ENCODE measurements at regions not wholly inside any gene's neighbourhood (a gene's known extent, or its start where the extent isn't known, plus 50 kb on each side); places are given as distances from the start of the nearest gene placed in this dataset.

GRCh38 chrX:13252726-13253125 lies 67.1 kb downstream of the ATXN3L start:
- ATAC-seq (ENCODE audit: low read depth), result no peak
- DNase-seq, result no peak
- POLR2A ChIA-PET, result no interaction called here
- no peaks in the 10 kb centered on the region for H3K27me3 Mint-ChIP-seq
- H3K36me3 Mint-ChIP-seq, result peaks cover 6% of the 10 kb centered on the region
- H3K27ac Mint-ChIP-seq, result no peak overlapping the region
- peaks cover 2% of the 10 kb centered on the region for H3K9me3 Mint-ChIP-seq
- H3K4me3 Mint-ChIP-seq, result no peak overlapping the region
- H3K4me1 Mint-ChIP-seq, result peaks cover 25% of the 10 kb centered on the region

- H3K27ac Mint-ChIP-seq, result no peak overlapping the region
- DNase-seq, result no peak
- ATAC-seq (ENCODE audit: low read depth), result no peak
- H3K4me1 Mint-ChIP-seq, result peaks cover 17% of the 10 kb centered on the region
- H3K27me3 Mint-ChIP-seq, result no peaks in the 10 kb centered on the region
- H3K9me3 Mint-ChIP-seq, result peaks cover 6% of the 10 kb centered on the region
- H3K36me3 Mint-ChIP-seq, result peaks cover 4% of the 10 kb centered on the region
- POLR2A ChIA-PET, result no interaction called here
- H3K4me3 Mint-ChIP-seq, result no peak overlapping the region
Measured at GRCh38 chrX:13250826-13251580, 68.8 kb downstream of the ATXN3L start.

- Mint-ChIP-seq H3K27me3 (no peaks in the 10 kb centered on the region), H3K27ac (no peak overlapping the region), H3K9me3 (peaks cover 10% of the 10 kb centered on the region), H3K36me3 (peaks cover 2% of the 10 kb centered on the region), H3K4me1 (peaks cover 5% of the 10 kb centered on the region), H3K4me3 (no peak overlapping the region)
- no peak for DNase-seq
- POLR2A ChIA-PET, result no interaction called here
- no peak for ATAC-seq (ENCODE audit: low read depth)
Measured at GRCh38 chrX:13248867-13249486, 70.9 kb downstream of the ATXN3L start.

GRCh38 chrX:13239272-13239671 lies 80.6 kb downstream of the ATXN3L start:
- no peak for ATAC-seq (ENCODE audit: low read depth)
- no peak for DNase-seq
- H3K4me3 Mint-ChIP-seq, result no peak overlapping the region
- no peaks in the 10 kb centered on the region for H3K9me3 Mint-ChIP-seq
- H3K4me1 Mint-ChIP-seq, result no peaks in the 10 kb centered on the region
- POLR2A ChIA-PET, result no interaction called here
- no peak overlapping the region for H3K27ac Mint-ChIP-seq
- H3K27me3 Mint-ChIP-seq, result no peaks in the 10 kb centered on the region
- H3K36me3 Mint-ChIP-seq, result no peaks in the 10 kb centered on the region

GRCh38 chrX:13235930-13236329 lies 83.9 kb downstream of the ATXN3L start:
- H3K27ac Mint-ChIP-seq, result no peak overlapping the region
- no peak for ATAC-seq (ENCODE audit: low read depth)
- DNase-seq, result no peak
- POLR2A ChIA-PET, result no interaction called here
- H3K36me3 Mint-ChIP-seq, result no peaks in the 10 kb centered on the region
- H3K4me1 Mint-ChIP-seq, result no peaks in the 10 kb centered on the region
- no peaks in the 10 kb centered on the region for H3K9me3 Mint-ChIP-seq
- no peak overlapping the region for H3K4me3 Mint-ChIP-seq
- H3K27me3 Mint-ChIP-seq, result no peaks in the 10 kb centered on the region

- H3K27ac Mint-ChIP-seq, result no peak overlapping the region
- POLR2A ChIA-PET, result no interaction called here
- H3K9me3 Mint-ChIP-seq, result no peaks in the 10 kb centered on the region
- no peaks in the 10 kb centered on the region for H3K4me1 Mint-ChIP-seq
- no peak overlapping the region for H3K4me3 Mint-ChIP-seq
- DNase-seq (no peak), ATAC-seq (ENCODE audit: low read depth) (no peak)
- H3K27me3 Mint-ChIP-seq, result no peaks in the 10 kb centered on the region
- no peaks in the 10 kb centered on the region for H3K36me3 Mint-ChIP-seq
Measured at GRCh38 chrX:13232484-13232883, 87.4 kb downstream of the ATXN3L start.

GRCh38 chrX:13226214-13226613 lies 93.6 kb downstream of the ATXN3L start:
- POLR2A ChIA-PET, result no interaction called here
- no peak for ATAC-seq (ENCODE audit: low read depth)
- no peak overlapping the region for H3K4me3 Mint-ChIP-seq
- H3K27ac Mint-ChIP-seq, result no peak overlapping the region
- H3K27me3 Mint-ChIP-seq, result no peaks in the 10 kb centered on the region
- no peak for DNase-seq
- H3K9me3 Mint-ChIP-seq, result peaks cover 5% of the 10 kb centered on the region
- no peaks in the 10 kb centered on the region for H3K4me1 Mint-ChIP-seq
- no peaks in the 10 kb centered on the region for H3K36me3 Mint-ChIP-seq

GRCh38 chrX:13223868-13224567 lies 95.8 kb downstream of the ATXN3L start:
- no peak for ATAC-seq (ENCODE audit: low read depth)
- Mint-ChIP-seq H3K36me3 (no peaks in the 10 kb centered on the region), H3K4me1 (no peaks in the 10 kb centered on the region), H3K27me3 (no peaks in the 10 kb centered on the region), H3K9me3 (peaks cover 5% of the 10 kb centered on the region), H3K4me3 (no peak overlapping the region), H3K27ac (no peak overlapping the region)
- DNase-seq, result no peak
- POLR2A ChIA-PET, result no interaction called here

- no peaks in the 10 kb centered on the region for H3K4me1 Mint-ChIP-seq
- DNase-seq, result no peak
- H3K27ac Mint-ChIP-seq, result no peak overlapping the region
- H3K9me3 Mint-ChIP-seq, result peaks cover 2% of the 10 kb centered on the region
- H3K36me3 Mint-ChIP-seq, result no peaks in the 10 kb centered on the region
- no peak for ATAC-seq (ENCODE audit: low read depth)
- H3K4me3 Mint-ChIP-seq, result no peak overlapping the region
- H3K27me3 Mint-ChIP-seq, result no peaks in the 10 kb centered on the region
- POLR2A ChIA-PET, result no interaction called here
Measured at GRCh38 chrX:13220916-13221315, 98.9 kb downstream of the ATXN3L start.

GRCh38 chrX:13219991-13220764 lies 99.7 kb downstream of the ATXN3L start:
- Mint-ChIP-seq H3K9me3 (peaks cover 2% of the 10 kb centered on the region), H3K36me3 (no peaks in the 10 kb centered on the region), H3K4me3 (no peak overlapping the region), H3K27ac (no peak overlapping the region), H3K27me3 (no peaks in the 10 kb centered on the region), H3K4me1 (no peaks in the 10 kb centered on the region)
- no peak for DNase-seq
- POLR2A ChIA-PET, result no interaction called here
- no peak for ATAC-seq (ENCODE audit: low read depth)

GRCh38 chrX:13218758-13219157 lies 101.1 kb downstream of the ATXN3L start:
- ATAC-seq (ENCODE audit: low read depth) (no peak), DNase-seq (no peak)
- Mint-ChIP-seq H3K36me3 (no peaks in the 10 kb centered on the region), H3K4me1 (no peaks in the 10 kb centered on the region), H3K9me3 (no peaks in the 10 kb centered on the region), H3K27me3 (no peaks in the 10 kb centered on the region), H3K4me3 (no peak overlapping the region), H3K27ac (no peak overlapping the region)
- POLR2A ChIA-PET, result no interaction called here

- H3K27me3 Mint-ChIP-seq, result no peaks in the 10 kb centered on the region
- no peaks in the 10 kb centered on the region for H3K9me3 Mint-ChIP-seq
- H3K27ac Mint-ChIP-seq, result no peak overlapping the region
- ATAC-seq (ENCODE audit: low read depth), result no peak
- H3K4me3 Mint-ChIP-seq, result no peak overlapping the region
- H3K36me3 Mint-ChIP-seq, result no peaks in the 10 kb centered on the region
- H3K4me1 Mint-ChIP-seq, result peaks cover 2% of the 10 kb centered on the region
- POLR2A ChIA-PET, result no interaction called here
- no peak for DNase-seq
Measured at GRCh38 chrX:13216139-13216538, 103.7 kb downstream of the ATXN3L start.

GRCh38 chrX:13215729-13216128 lies 104.1 kb downstream of the ATXN3L start:
- Mint-ChIP-seq H3K27ac (no peak overlapping the region), H3K27me3 (no peaks in the 10 kb centered on the region), H3K4me3 (no peak overlapping the region), H3K36me3 (no peaks in the 10 kb centered on the region), H3K9me3 (no peaks in the 10 kb centered on the region), H3K4me1 (peaks cover 2% of the 10 kb centered on the region)
- ATAC-seq (ENCODE audit: low read depth), result no peak
- DNase-seq, result no peak
- POLR2A ChIA-PET, result interaction anchor here (0.6 kb wide), 1 partner anchor 444 kb away, joined by 4 read pairs; no protein-coding TSS in a partner anchor
